H1 (cell line): ENCODE measurements at regions not wholly inside any gene's neighbourhood (a gene's known extent, or its start where the extent isn't known, plus 50 kb on each side); places are given as distances from the start of the nearest gene placed in this dataset.

Experiments
- CTCF ChIA-PET: fragments of 300-600 bp; sonication (Branson Sonifier 250); formaldehyde crosslinking; loops from one replicate; lab custom pipeline; 2021; ENCODE audit not compliant: partially characterized antibody; lab: Charles Lee
- POLR2A ChIA-PET: fragments of 300-600 bp; sonication (Branson Sonifier 250); formaldehyde crosslinking; loops from one replicate; lab custom pipeline; 2021; ENCODE audit warnings: inconsistent platforms; ENCODE audit not compliant: partially characterized antibody; lab: Charles Lee
- DNase-seq, 2 experiments: peaks; one replicate each; pipeline versions ENCODE4 v3.0.0 to v3.0.0-alpha.2; 2010 to 2022; ENCODE audit warnings: low spot score in 2 of 2, low read depth in 1 of 2, mixed read lengths in 1 of 2
- FAIRE-seq: peaks from 2 replicates; lab custom pipeline; 2011; peaks lifted over from hg19 to GRCh38; lab: Jason Lieb, UNC
- H2AFZ ChIP-seq: 2 replicates; pipeline ENCODE4 v1.8.1; 2012; ENCODE audit warnings: low read length, inconsistent platforms
- H2AK5ac ChIP-seq: 2 replicates; pipeline ENCODE4 v1.6.1; 2013; ENCODE audit warnings: low read depth, low read length
- H2BK120ac ChIP-seq: replicated peaks from 2 replicates; pipeline ENCODE3; 2013; ENCODE audit warnings: low read depth, low read length, inconsistent platforms
- H2BK12ac ChIP-seq: 2 replicates; pipeline ENCODE4 v1.6.1; 2013; ENCODE audit warnings: low read depth, low read length
- H2BK15ac ChIP-seq: 2 replicates; pipeline ENCODE4 v1.6.1; 2013; ENCODE audit warnings: low read length
- H2BK20ac ChIP-seq: 2 replicates; pipeline ENCODE4 v1.6.1; 2013; ENCODE audit warnings: low read length
- H2BK5ac ChIP-seq: 2 replicates; pipeline ENCODE4 v1.6.1; 2013; ENCODE audit warnings: low read depth, low read length
- H3K14ac ChIP-seq: 2 replicates; pipeline ENCODE4 v1.6.1; 2013; ENCODE audit warnings: inconsistent platforms; ENCODE audit not compliant: insufficient read length
- H3K18ac ChIP-seq: 2 replicates; pipeline ENCODE4 v1.6.1; 2013; ENCODE audit warnings: low read length; ENCODE audit errors: extremely low read depth
- H3K23ac ChIP-seq: 2 replicates; pipeline ENCODE4 v1.6.1; 2013; ENCODE audit warnings: inconsistent platforms; ENCODE audit not compliant: insufficient read length
- H3K23me2 ChIP-seq: 2 replicates; pipeline ENCODE4 v1.6.1; 2013; ENCODE audit warnings: low read depth, low read length
- H3K27ac ChIP-seq: 2 replicates; pipeline ENCODE4 v1.6.1; 2011; ENCODE audit warnings: low read depth, low read length, inconsistent platforms
- H3K27me3 ChIP-seq, 4 experiments: replicated peaks in 1 of 4; 1 replicate in 1 of 4; 2 replicates in 3 of 4; pipeline versions ENCODE4 v1.6.1 to v1.8.1; 2011 to 2013; ENCODE audit warnings: low read length in 3 of 4, mild to moderate bottlenecking in 3 of 4, inconsistent platforms in 2 of 4, mixed read lengths in 2 of 4, moderate library complexity in 1 of 4; ENCODE audit not compliant: control insufficient read depth in 3 of 4, insufficient read depth in 3 of 4; ENCODE audit errors: extremely low read depth in 1 of 4
- H3K36me3 ChIP-seq, 4 experiments: 2 replicates each; pipeline versions ENCODE4 v1.6.1 to v1.8.1; 2011 to 2013; ENCODE audit warnings: mild to moderate bottlenecking in 4 of 4, low read length in 3 of 4, moderate library complexity in 2 of 4, control low read depth in 1 of 4, inconsistent platforms in 1 of 4; ENCODE audit not compliant: insufficient read depth in 4 of 4, control insufficient read depth in 2 of 4
- H3K4ac ChIP-seq: replicated peaks from 2 replicates; pipeline ENCODE3; 2013; ENCODE audit warnings: low read length, low read depth, mixed read lengths, inconsistent platforms; ENCODE audit not compliant: insufficient read length
- H3K4me1 ChIP-seq, 4 experiments: replicated peaks in 1 of 4; 1 replicate in 1 of 4; 2 replicates in 3 of 4; pipeline versions ENCODE4 v1.6.1 to v1.8.1; 2011 to 2013; ENCODE audit warnings: low read length in 3 of 4, inconsistent platforms in 2 of 4, mixed read lengths in 1 of 4; ENCODE audit not compliant: insufficient read depth in 4 of 4, control insufficient read depth in 3 of 4
- H3K4me2 ChIP-seq, 2 experiments: 2 replicates each; pipeline versions ENCODE4 v1.6.1 to v1.8.1; 2011 to 2013; ENCODE audit warnings: low read depth in 2 of 2, low read length in 2 of 2, control low read depth in 1 of 2, inconsistent platforms in 1 of 2, mild to moderate bottlenecking in 1 of 2; ENCODE audit not compliant: insufficient read depth in 1 of 2
- H3K4me3 ChIP-seq, 4 experiments: fragments of 200-600, 300-600 bp in 1 of 4; sonication (generic), shearing (Covaris generic), sonication (Bioruptor Twin) in 1 of 4; 2 replicates each; pipeline versions ENCODE4 v1.5.1 to v1.8.1; 2011 to 2016; ENCODE audit warnings: low read length in 4 of 4, low read depth in 3 of 4, control low read depth in 2 of 4, inconsistent platforms in 2 of 4, mild to moderate bottlenecking in 2 of 4, mixed read lengths in 1 of 4, moderate library complexity in 1 of 4; ENCODE audit not compliant: insufficient read depth in 2 of 4; ENCODE audit errors: extremely low read depth in 1 of 4
- H3K56ac ChIP-seq: replicated peaks from 2 replicates; pipeline ENCODE3; 2013; ENCODE audit warnings: low read depth, mild to moderate bottlenecking, mixed read lengths, low read length, inconsistent platforms; ENCODE audit not compliant: insufficient read length
- H3K79me1 ChIP-seq: 2 replicates; pipeline ENCODE4 v1.6.1; 2013; ENCODE audit warnings: low read depth, low read length, control low read depth
- H3K79me2 ChIP-seq, 2 experiments: 2 replicates each; pipeline versions ENCODE4 v1.6.1 to v1.8.1; 2012 to 2013; ENCODE audit warnings: low read length in 2 of 2, mild to moderate bottlenecking in 2 of 2, inconsistent platforms in 1 of 2; ENCODE audit not compliant: insufficient read depth in 2 of 2, control insufficient read depth in 1 of 2
- H3K9ac ChIP-seq, 4 experiments: replicated peaks in 1 of 4; 1 replicate in 1 of 4; 2 replicates in 3 of 4; pipeline versions ENCODE4 v1.6.1 to v1.8.1; 2011 to 2013; ENCODE audit warnings: low read depth in 3 of 4, low read length in 3 of 4, control low read depth in 2 of 4, mild to moderate bottlenecking in 2 of 4, moderate library complexity in 2 of 4, inconsistent platforms in 1 of 4; ENCODE audit errors: extremely low read depth in 1 of 4
- H3K9me3 ChIP-seq, 2 experiments: 2 replicates each; pipeline versions ENCODE4 v1.6.1 to v1.8.1; 2012 to 2013; ENCODE audit warnings: mild to moderate bottlenecking in 2 of 2, moderate library complexity in 2 of 2, control low read depth in 1 of 2, inconsistent platforms in 1 of 2, low read depth in 1 of 2, low read length in 1 of 2, mixed read lengths in 1 of 2; ENCODE audit not compliant: insufficient read depth in 2 of 2
- H4K20me1 ChIP-seq, 2 experiments: replicated peaks in 1 of 2; 2 replicates each; pipeline versions ENCODE3 to v1.8.1; 2011 to 2013; ENCODE audit warnings: inconsistent platforms in 2 of 2, low read length in 2 of 2, mild to moderate bottlenecking in 1 of 2; ENCODE audit not compliant: insufficient read depth in 2 of 2, control insufficient read depth in 1 of 2
- H4K5ac ChIP-seq: 2 replicates; pipeline ENCODE4 v1.6.1; 2013; ENCODE audit warnings: low read length, low read depth, mixed read lengths, inconsistent platforms; ENCODE audit not compliant: insufficient read length
- H4K8ac ChIP-seq: 2 replicates; pipeline ENCODE4 v1.8.0; 2013; ENCODE audit warnings: mild to moderate bottlenecking, moderate library complexity, low read length, inconsistent platforms; ENCODE audit not compliant: insufficient read depth; ENCODE audit errors: extremely low read depth
- H4K91ac ChIP-seq: replicated peaks from 2 replicates; pipeline ENCODE3; 2013; ENCODE audit warnings: low read length, mixed read lengths, inconsistent platforms; ENCODE audit not compliant: insufficient read length
- BACH1 ChIP-seq: IDR thresholded peaks from 2 replicates; pipeline ENCODE4 v1.6.1; 2012; ENCODE audit warnings: low read length, improper control_type of control experiment
- CEBPB ChIP-seq: IDR thresholded peaks from 2 replicates; pipeline ENCODE4 v1.6.1; 2012; ENCODE audit warnings: low read depth, low read length
- CHD1 ChIP-seq: IDR thresholded peaks from 2 replicates; pipeline ENCODE4 v1.6.1; 2012; ENCODE audit warnings: low read depth, low read length, improper control_type of control experiment
- FOSL1 ChIP-seq: IDR thresholded peaks from 2 replicates; pipeline ENCODE4 v1.6.1; 2011; ENCODE audit warnings: mild to moderate bottlenecking, low read depth, low read length, moderate library complexity; ENCODE audit not compliant: insufficient read depth
- POU5F1 ChIP-seq: IDR thresholded peaks from 2 replicates; pipeline ENCODE4 v1.6.1; 2011; ENCODE audit warnings: low read depth, mild to moderate bottlenecking, low read length, moderate library complexity
- RAD21 ChIP-seq, 2 experiments: IDR thresholded peaks in 1 of 2; conservative IDR thresholded peaks in 1 of 2; 2 replicates each; pipeline ENCODE4 v1.6.1; 2011; ENCODE audit warnings: low read depth in 2 of 2, low read length in 2 of 2, improper control_type of control experiment in 1 of 2, inconsistent platforms in 1 of 2, mild to moderate bottlenecking in 1 of 2, moderate library complexity in 1 of 2
- SIN3A ChIP-seq, 2 experiments: IDR thresholded peaks in 1 of 2; conservative IDR thresholded peaks in 1 of 2; 2 replicates each; pipeline ENCODE4 v1.6.1; 2011 to 2012; ENCODE audit warnings: low read length in 2 of 2, improper control_type of control experiment in 1 of 2, low read depth in 1 of 2, mild to moderate bottlenecking in 1 of 2
- SP1 ChIP-seq: IDR thresholded peaks from 2 replicates; pipeline ENCODE4 v1.6.1; 2011; ENCODE audit warnings: low read depth, low read length
- SP2 ChIP-seq: IDR thresholded peaks from 2 replicates; pipeline ENCODE4 v1.6.1; 2012; ENCODE audit warnings: mild to moderate bottlenecking, low read length, inconsistent platforms
- SUZ12 ChIP-seq: fragments of 200-600 bp; sonication (generic); IDR thresholded peaks from 2 replicates; pipeline ENCODE4 v1.6.1; 2012; ENCODE audit warnings: mild to moderate bottlenecking, inconsistent platforms, low read length, moderate library complexity, mixed read lengths
- ZNF274 ChIP-seq: IDR thresholded peaks from 2 replicates; pipeline ENCODE4 v1.7.0; 2012; ENCODE audit warnings: low read length, borderline replicate concordance; ENCODE audit errors: extremely low read depth
- WGBS, 2 experiments: shearing (Covaris generic) in 1 of 2; methylation state at CpG; one replicate each; pipeline versions ENCODE4 v1.1.6 to v1.1.7; 2013 to 2015; ENCODE audit warnings: low lambda C conversion rate in 2 of 2, mixed read lengths in 2 of 2, inconsistent platforms in 1 of 2, low coverage in 1 of 2, missing lambda C conversion rate in 1 of 2; ENCODE audit not compliant: insufficient replicate concordance in 2 of 2, insufficient coverage in 1 of 2, insufficient read length in 1 of 2; ENCODE audit errors: extremely low coverage in 1 of 2, missing lambda C conversion rate in 1 of 2; 5-methylcytosine and 5-hydroxymethylcytosine counted together

DNA sequence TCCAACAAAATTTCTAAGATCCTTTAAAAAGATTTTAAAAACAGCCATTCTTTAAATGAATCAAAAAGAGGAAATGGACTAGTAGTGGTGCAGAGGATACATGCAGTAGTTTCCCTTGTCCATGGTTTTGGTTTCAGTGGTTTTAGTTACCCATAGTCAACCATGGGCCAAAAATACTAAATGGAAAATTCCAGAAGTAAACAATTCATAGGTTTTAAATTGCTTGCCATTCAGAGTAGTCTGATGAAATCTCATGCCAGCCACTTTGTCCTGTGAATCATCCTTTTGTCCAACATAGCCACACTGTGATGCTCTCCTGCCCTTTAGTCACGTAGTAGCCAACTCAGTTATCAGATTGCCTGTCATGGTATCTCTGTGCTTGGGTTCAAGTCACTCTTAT, 286.1 kb downstream of the ANXA1 start:
- no peak overlapping the region for H3K14ac ChIP-seq
- H3K79me2 ChIP-seq, result no peaks in the 10 kb centered on the region
- no peak overlapping the region for H2BK5ac ChIP-seq
- H3K23me2 ChIP-seq, result no peaks in the 10 kb centered on the region
- H2BK20ac ChIP-seq, result no peak overlapping the region
- no peaks in the 10 kb centered on the region for H4K20me1 ChIP-seq
- H3K9ac ChIP-seq, result no peak overlapping the region
- no peak overlapping the region for H3K56ac ChIP-seq
- H3K27me3 ChIP-seq, result no peaks in the 10 kb centered on the region
- no peak for DNase-seq
- H4K8ac ChIP-seq, result no peak overlapping the region
- H2AFZ ChIP-seq, result no peak overlapping the region
- POLR2A ChIA-PET, result no interaction called here
- no peak overlapping the region for H2BK120ac ChIP-seq
- H3K27ac ChIP-seq, result no peak overlapping the region
- WGBS, 2 experiments, result 95% methylated on average over 1 of the region's 1 CpG; no CpG with 5 or more reads in 1 of the 2 experiments
- TF ChIP-seq SP1 (no peak), CHD1 (no peak), POU5F1 (no peak), SP2 (no peak), BACH1 (no peak), SUZ12 (no peak), FOSL1 (no peak), CEBPB (no peak), RAD21 (IDR thresholded peaks at IDR 0.05 in 1 of 2, conservative IDR thresholded peaks at IDR 0.05 in 1 of 2; ENCODE audit: low read depth in 2 of 2, low read length in 2 of 2) (no peak), SIN3A (conservative IDR thresholded peaks at IDR 0.05 in 1 of 2, IDR thresholded peaks at IDR 0.05 in 1 of 2; ENCODE audit: low read depth in 1 of 2, low read length in 2 of 2) (no peak), ZNF274 (no peak)
- TF ChIP-seq, all 59 proteins: peak for 0
- Histone ChIP-seq H3K23ac (no peak overlapping the region), H3K4me1 (peaks cover 0 to 5% (median 2%) of the 10 kb centered on the region in 4 experiments; a peak in 2 of 7 replicates), H3K4me2 (no peak overlapping the region), H3K4me3 (no peak overlapping the region), H4K91ac (no peak overlapping the region), H2AK5ac (no peak overlapping the region), H3K4ac (no peak overlapping the region), H3K36me3 (no peaks in the 10 kb centered on the region), H2BK12ac (peak overlapping the region; percentile 43; the same call in 1 of the 2 replicates), H4K5ac (no peak overlapping the region), H2BK15ac (no peak overlapping the region), H3K18ac (no peak overlapping the region), H3K9me3 (no peaks in the 10 kb centered on the region), H3K79me1 (no peaks in the 10 kb centered on the region)
- CTCF ChIA-PET, result no interaction called here
- FAIRE-seq, result no peak
